Large intestine (tissue), 3 donors: ENCODE measurements at regions not wholly inside any gene's neighbourhood (a gene's known extent, or its start where the extent isn't known, plus 50 kb on each side); places are given as distances from the start of the nearest gene placed in this dataset.
"Not testable (repeated sequence)": the region's sequence is repeated elsewhere in the genome, so short reads cannot be mapped to it uniquely, and the experiment has no call there.

ENCODE experiments used
- DNase-seq, 2 donors: peaks; one replicate each; pipeline versions ENCODE4 v3.0.0 to v3.0.0-alpha.2; 2013
- H3K27ac ChIP-seq: one replicate; pipeline ENCODE4 v1.5.1; 2013; ENCODE audit warnings: low read length
- H3K27me3 ChIP-seq: 2 replicates; pipeline ENCODE4 v1.6.1; 2013; ENCODE audit warnings: low read length; ENCODE audit not compliant: control insufficient read depth, insufficient read depth
- H3K36me3 ChIP-seq: 2 replicates; pipeline ENCODE4 v1.6.1; 2013; ENCODE audit warnings: low read length; ENCODE audit not compliant: control insufficient read depth, insufficient read depth
- H3K4me1 ChIP-seq: one replicate; pipeline ENCODE4 v1.6.1; 2013; ENCODE audit warnings: low read length; ENCODE audit not compliant: control insufficient read depth, insufficient read depth
- H3K4me3 ChIP-seq: one replicate; pipeline ENCODE4 v1.5.1; 2013; ENCODE audit warnings: low read length
- H3K9me3 ChIP-seq: one replicate; pipeline ENCODE4 v1.6.1; 2013; ENCODE audit warnings: mild to moderate bottlenecking, low read depth, low read length, moderate library complexity; ENCODE audit not compliant: control insufficient read depth
- WGBS: methylation state at CpG from one replicate; pipeline ENCODE4 v1.1.5; 2013; ENCODE audit warnings: low lambda C conversion rate; ENCODE audit not compliant: insufficient coverage; 5-methylcytosine and 5-hydroxymethylcytosine counted together

- no peak for DNase-seq
- Histone ChIP-seq H3K27ac (no peak overlapping the region), H3K4me3 (no peak overlapping the region), H3K27me3 (no peaks in the 10 kb centered on the region), H3K4me1 (no peaks in the 10 kb centered on the region), H3K36me3 (no peaks in the 10 kb centered on the region), H3K9me3 (no peaks in the 10 kb centered on the region)
- WGBS = 98% methylated on average over 4 of the region's 8 CpGs
These were observed 553.0 kb downstream of the RPS29 start for GRCh38 chr14:49033131-49033530.

GRCh38 chr14:49031710-49032109 lies 554.5 kb downstream of the RPS29 start:
- DNase-seq, H3K4me3 ChIP-seq, H3K27me3 ChIP-seq, H3K4me1 ChIP-seq, H3K9me3 ChIP-seq, H3K36me3 ChIP-seq, H3K27ac ChIP-seq: not testable (repeated sequence)
- 80% methylated on average over 1 of the region's 6 CpGs for WGBS

- no peak for DNase-seq
- H3K36me3 ChIP-seq = no peaks in the 10 kb centered on the region
- H3K27ac ChIP-seq = no peak overlapping the region
- no peak overlapping the region for H3K4me3 ChIP-seq
- no CpG with 5 or more reads among the region's 1 CpG for WGBS
- H3K27me3 ChIP-seq = no peaks in the 10 kb centered on the region
- no peaks in the 10 kb centered on the region for H3K9me3 ChIP-seq
- no peaks in the 10 kb centered on the region for H3K4me1 ChIP-seq
These were observed 566.6 kb downstream of the RPS29 start for GRCh38 chr14:49019467-49020115.

- Histone ChIP-seq H3K36me3 (no peaks in the 10 kb centered on the region), H3K9me3 (no peaks in the 10 kb centered on the region), H3K27me3 (no peaks in the 10 kb centered on the region), H3K4me1 (no peaks in the 10 kb centered on the region), H3K27ac (no peak overlapping the region), H3K4me3 (no peak overlapping the region)
- 33% methylated on average over 4 of the region's 5 CpGs for WGBS
- DNase-seq = peak; percentile 34 to 73
These were observed 568.7 kb downstream of the RPS29 start for GRCh38 chr14:49017447-49017846.

- H3K36me3 ChIP-seq = no peaks in the 10 kb centered on the region
These were observed 569.8 kb downstream of the RPS29 start for GRCh38 chr14:49016381-49016780.

GRCh38 chr14:49014476-49014875 lies 571.7 kb downstream of the RPS29 start:
- Histone ChIP-seq H3K9me3 (no peaks in the 10 kb centered on the region), H3K4me1 (no peaks in the 10 kb centered on the region), H3K36me3 (no peaks in the 10 kb centered on the region), H3K27me3 (no peaks in the 10 kb centered on the region), H3K27ac (no peak overlapping the region), H3K4me3 (no peak overlapping the region)
- DNase-seq = no peak
- WGBS = no CpG with 5 or more reads among the region's 3 CpGs

More at GRCh38 chr14:49016381-49016780, 569.8 kb downstream of the RPS29 start:
- Histone ChIP-seq H3K27ac (no peak overlapping the region), H3K4me3 (no peak overlapping the region), H3K9me3 (no peaks in the 10 kb centered on the region), H3K27me3 (no peaks in the 10 kb centered on the region), H3K4me1 (no peaks in the 10 kb centered on the region)
- WGBS = 82% methylated on average over 2 of the region's 2 CpGs
- no peak for DNase-seq

- H3K9me3 ChIP-seq = no peaks in the 10 kb centered on the region
- WGBS = 100% methylated on average over 1 of the region's 3 CpGs
- DNase-seq = no peak
These were observed 577.8 kb downstream of the RPS29 start for GRCh38 chr14:49008363-49008762.

GRCh38 chr14:48991141-48991540 lies 595.0 kb downstream of the RPS29 start:
- WGBS = 54% methylated on average over 3 of the region's 4 CpGs
- no peaks in the 10 kb centered on the region for H3K36me3 ChIP-seq
- no peak for DNase-seq
- no peak overlapping the region for H3K27ac ChIP-seq
- no peaks in the 10 kb centered on the region for H3K27me3 ChIP-seq
- H3K4me1 ChIP-seq = no peaks in the 10 kb centered on the region
- H3K4me3 ChIP-seq = no peak overlapping the region
- H3K9me3 ChIP-seq = no peaks in the 10 kb centered on the region

More at GRCh38 chr14:49008363-49008762, 577.8 kb downstream of the RPS29 start:
- H3K4me3 ChIP-seq = no peak overlapping the region
- H3K4me1 ChIP-seq = no peaks in the 10 kb centered on the region
- no peaks in the 10 kb centered on the region for H3K27me3 ChIP-seq
- no peaks in the 10 kb centered on the region for H3K36me3 ChIP-seq
- H3K27ac ChIP-seq = no peak overlapping the region

- H3K9me3 ChIP-seq = no peaks in the 10 kb centered on the region
- H3K4me3 ChIP-seq = no peak overlapping the region
- peak; percentile 57 to 69 for DNase-seq
- WGBS = 39% methylated on average over 2 of the region's 6 CpGs
- peaks cover 5% of the 10 kb centered on the region for H3K4me1 ChIP-seq
- no peaks in the 10 kb centered on the region for H3K36me3 ChIP-seq
- no peaks in the 10 kb centered on the region for H3K27me3 ChIP-seq
- no peak overlapping the region for H3K27ac ChIP-seq
These were observed 602.8 kb downstream of the RPS29 start for GRCh38 chr14:48983351-48983888.

GRCh38 chr14:48974994-48975393 lies 611.2 kb downstream of the RPS29 start:
- Histone ChIP-seq H3K27me3 (no peaks in the 10 kb centered on the region), H3K36me3 (no peaks in the 10 kb centered on the region), H3K4me3 (no peak overlapping the region), H3K9me3 (no peaks in the 10 kb centered on the region), H3K27ac (no peak overlapping the region), H3K4me1 (peaks cover 12% of the 10 kb centered on the region)
- WGBS = no CpG with 5 or more reads among the region's 1 CpG
- no peak for DNase-seq

GRCh38 chr14:48973151-48973550 lies 613.0 kb downstream of the RPS29 start:
- H3K27me3 ChIP-seq = no peaks in the 10 kb centered on the region
- no peak overlapping the region for H3K4me3 ChIP-seq
- peak; percentile 45 to 79 for DNase-seq
- H3K9me3 ChIP-seq = no peaks in the 10 kb centered on the region
- H3K4me1 ChIP-seq = peaks cover 19% of the 10 kb centered on the region
- peak overlapping the region; percentile 50 for H3K27ac ChIP-seq
- no peaks in the 10 kb centered on the region for H3K36me3 ChIP-seq
